Duodenal mucosa (tissue), 2 donors: ENCODE measurements at regions not wholly inside any gene's neighbourhood (a gene's known extent, or its start where the extent isn't known, plus 50 kb on each side); places are given as distances from the start of the nearest gene placed in this dataset.

Experiments
- H3K27ac ChIP-seq: one replicate; pipeline ENCODE4 v1.7.0; 2013; ENCODE audit warnings: low read depth, low read length
- H3K27me3 ChIP-seq, 2 donors: one replicate each; pipeline ENCODE4 v1.7.0; 2013; ENCODE audit warnings: low read length in 2 of 2, control low read depth in 1 of 2; ENCODE audit not compliant: insufficient read depth in 2 of 2, control insufficient read depth in 1 of 2
- H3K36me3 ChIP-seq, 2 donors: one replicate each; pipeline ENCODE4 v1.7.0; 2013; ENCODE audit warnings: low read length in 2 of 2, control low read depth in 1 of 2; ENCODE audit not compliant: insufficient read depth in 2 of 2, control insufficient read depth in 1 of 2
- H3K4me1 ChIP-seq, 2 donors: one replicate each; pipeline ENCODE4 v1.7.0; 2013; ENCODE audit warnings: low read length in 2 of 2, control low read depth in 1 of 2; ENCODE audit not compliant: insufficient read depth in 2 of 2, control insufficient read depth in 1 of 2
- H3K4me3 ChIP-seq, 2 donors: one replicate each; pipeline ENCODE4 v1.7.0; 2013; ENCODE audit warnings: low read length in 2 of 2, low read depth in 1 of 2
- H3K9ac ChIP-seq, 2 donors: one replicate each; pipeline ENCODE4 v1.7.0; 2013; ENCODE audit warnings: low read length in 2 of 2, low read depth in 1 of 2
- H3K9me3 ChIP-seq, 2 donors: one replicate each; pipeline ENCODE4 v1.7.0; 2013; ENCODE audit warnings: low read length in 2 of 2, control low read depth in 1 of 2; ENCODE audit not compliant: control insufficient read depth in 1 of 2

DNA sequence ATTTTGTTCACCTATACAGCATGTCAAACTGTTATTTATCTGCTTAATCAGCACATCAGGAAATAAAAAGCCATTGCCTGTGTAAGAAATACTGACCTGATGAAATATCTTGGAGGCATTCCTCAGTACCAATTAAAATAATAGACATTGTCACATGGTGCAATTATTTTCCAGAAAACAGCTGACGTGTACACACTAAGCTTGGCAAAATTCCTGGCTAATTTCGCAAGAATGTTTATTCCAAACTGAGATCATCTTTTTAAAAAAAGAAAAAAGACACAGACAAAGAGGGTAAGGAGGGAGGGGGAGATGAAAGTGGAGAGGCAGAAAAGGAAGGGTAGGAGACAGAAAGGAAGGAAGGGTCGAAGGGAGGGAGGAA, 61.9 kb upstream of the NFKB1 start:
- Histone ChIP-seq H3K36me3 (no peaks in the 10 kb centered on the region), H3K4me3 (no peak overlapping the region), H3K9ac (no peak overlapping the region), H3K27ac (no peak overlapping the region), H3K4me1 (peaks cover 0 to 18% of the 10 kb centered on the region in 2 donors), H3K27me3 (no peaks in the 10 kb centered on the region), H3K9me3 (no peaks in the 10 kb centered on the region)

DNA sequence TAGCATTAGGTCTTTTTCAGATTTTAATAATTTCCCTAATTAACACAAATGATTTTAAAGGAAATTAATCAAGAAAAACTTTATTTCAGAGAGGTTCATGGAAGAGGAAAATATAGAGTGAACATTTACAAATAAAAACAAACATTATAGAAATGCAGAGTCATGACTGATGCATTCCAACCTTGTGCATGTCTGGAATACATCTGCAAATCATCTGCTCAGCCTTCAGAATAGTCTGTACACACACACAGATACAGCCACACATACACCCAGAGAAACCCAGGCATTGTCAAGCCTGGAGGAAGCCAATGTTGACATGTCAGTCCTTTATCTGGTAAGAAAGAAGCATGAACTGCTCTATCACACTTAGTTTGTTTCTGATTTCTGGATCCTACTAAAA, 61.3 kb upstream of the NFKB1 start:
- Histone ChIP-seq H3K36me3 (no peaks in the 10 kb centered on the region), H3K9me3 (no peaks in the 10 kb centered on the region), H3K4me1 (peaks cover 0 to 18% of the 10 kb centered on the region in 2 donors), H3K27ac (no peak overlapping the region), H3K27me3 (no peaks in the 10 kb centered on the region), H3K9ac (no peak overlapping the region), H3K4me3 (no peak overlapping the region)

DNA sequence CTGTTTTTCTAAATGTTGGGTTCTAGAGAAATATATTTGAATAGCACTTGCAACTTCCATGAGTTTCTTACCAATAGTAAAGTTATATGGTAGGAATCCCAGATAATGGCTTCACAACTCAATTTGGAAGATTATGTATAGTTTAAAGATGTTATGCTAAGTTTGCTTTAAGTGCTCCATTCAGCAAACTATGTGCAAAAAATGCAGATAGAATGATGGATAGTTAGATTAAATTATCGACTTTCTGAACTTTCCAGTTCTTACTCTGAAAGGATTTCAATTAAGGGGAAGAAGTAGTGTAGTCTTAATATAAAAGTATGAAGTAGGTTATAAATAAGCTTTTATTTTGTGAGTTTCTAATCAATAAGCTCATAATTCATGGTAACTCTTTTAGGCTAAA, 60.7 kb upstream of the NFKB1 start:
- no peak overlapping the region for H3K4me3 ChIP-seq
- no peak overlapping the region for H3K9ac ChIP-seq
- H3K27me3 ChIP-seq: no peaks in the 10 kb centered on the region
- H3K36me3 ChIP-seq: no peaks in the 10 kb centered on the region
- peaks cover 0 to 18% of the 10 kb centered on the region in 2 donors for H3K4me1 ChIP-seq
- H3K9me3 ChIP-seq: no peaks in the 10 kb centered on the region
- H3K27ac ChIP-seq: no peak overlapping the region

DNA sequence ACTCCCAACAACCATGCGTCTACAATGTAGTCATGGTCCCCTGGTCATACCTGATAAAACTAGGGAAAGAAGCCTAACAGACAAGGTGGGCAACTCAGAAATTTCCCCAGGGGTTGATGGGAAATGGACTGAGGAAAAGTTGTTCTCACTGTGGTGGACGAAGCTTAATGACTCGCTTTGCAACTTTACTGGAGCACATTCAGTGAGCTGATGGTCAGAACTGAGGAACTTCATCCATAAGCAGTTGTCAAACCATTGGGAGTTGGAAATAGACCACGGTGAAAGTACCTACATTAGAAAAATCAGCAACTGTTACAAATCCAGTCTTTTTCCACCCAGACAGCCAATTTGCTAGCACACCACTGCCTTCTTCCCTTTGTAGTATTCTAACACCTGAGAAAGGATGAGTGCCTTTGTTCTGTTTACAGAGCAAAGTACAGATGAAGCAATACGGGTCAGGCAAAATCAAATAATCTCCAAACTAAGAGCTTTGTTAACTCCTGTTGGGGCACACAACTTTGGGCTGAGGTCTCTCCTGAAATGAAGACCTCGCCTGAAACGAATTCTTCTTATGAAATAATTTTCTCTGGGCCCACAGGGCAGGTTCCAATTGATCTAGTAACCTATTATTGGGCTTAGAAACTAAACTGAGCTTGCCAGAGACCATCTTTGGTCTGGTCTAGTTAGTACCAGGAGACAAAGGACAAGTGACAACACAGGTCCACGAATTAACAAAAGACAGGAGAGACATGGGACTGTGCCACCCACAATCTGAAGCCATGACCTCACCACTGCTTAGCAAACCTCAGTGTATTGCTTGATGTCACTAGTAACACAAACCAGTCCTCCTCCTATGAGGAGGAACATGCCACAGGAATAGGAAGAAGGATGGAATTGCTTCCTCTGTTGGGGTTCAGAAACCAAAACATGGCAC, 58.9 kb upstream of the NFKB1 start:
- no peaks in the 10 kb centered on the region for H3K9me3 ChIP-seq
- H3K27me3 ChIP-seq: no peaks in the 10 kb centered on the region
- H3K4me3 ChIP-seq: no peak overlapping the region
- no peak overlapping the region for H3K9ac ChIP-seq
- H3K27ac ChIP-seq: no peak overlapping the region
- H3K4me1 ChIP-seq: peaks cover 0 to 18% of the 10 kb centered on the region in 2 donors
- H3K36me3 ChIP-seq: no peaks in the 10 kb centered on the region

DNA sequence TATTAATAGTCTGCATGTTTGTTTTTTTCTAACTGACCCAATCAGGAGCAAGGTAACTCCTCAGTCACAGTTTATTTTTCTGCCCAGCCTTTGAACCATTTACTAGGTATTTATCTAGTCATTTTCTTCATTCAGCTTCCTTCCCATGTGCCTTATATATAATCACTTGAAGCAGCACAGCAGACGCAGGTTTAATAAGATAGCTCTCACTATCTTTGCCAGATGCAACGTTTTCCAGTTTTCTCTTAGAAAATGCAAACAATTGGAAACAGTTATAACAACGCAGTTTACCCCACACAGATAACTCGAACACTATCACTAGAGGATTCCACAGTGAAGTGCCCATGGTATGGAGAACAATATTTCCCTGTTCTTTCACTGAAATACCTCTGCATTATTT, 56.4 kb upstream of the NFKB1 start:
- Histone ChIP-seq H3K27ac (no peak overlapping the region), H3K9me3 (no peaks in the 10 kb centered on the region), H3K27me3 (no peaks in the 10 kb centered on the region), H3K9ac (no peak overlapping the region), H3K4me1 (peaks cover 0 to 11% of the 10 kb centered on the region in 2 donors), H3K36me3 (no peaks in the 10 kb centered on the region), H3K4me3 (no peak overlapping the region)

DNA sequence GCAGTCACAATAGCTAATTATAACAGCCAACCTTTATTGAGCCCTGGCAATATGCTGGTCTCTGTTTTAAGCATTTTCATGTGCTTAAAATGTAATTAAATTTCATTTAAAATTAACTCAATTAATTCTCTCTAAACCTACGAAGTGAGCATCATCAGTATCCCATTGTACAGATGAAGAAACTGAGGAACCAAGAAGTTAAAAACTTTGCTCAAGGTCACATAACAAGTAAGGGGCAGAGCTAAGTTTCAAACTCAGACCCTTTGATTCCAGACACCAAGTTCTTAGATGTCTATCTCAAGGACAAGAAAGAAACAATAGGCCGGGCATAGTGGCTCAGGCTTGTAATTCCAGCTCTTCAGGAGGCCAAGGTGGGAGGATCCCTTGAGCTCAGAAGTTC, 55.9 kb upstream of the NFKB1 start:
- no peaks in the 10 kb centered on the region for H3K9me3 ChIP-seq
- no peak overlapping the region for H3K9ac ChIP-seq
- no peak overlapping the region for H3K4me3 ChIP-seq
- peaks cover 0 to 11% of the 10 kb centered on the region in 2 donors for H3K4me1 ChIP-seq
- H3K36me3 ChIP-seq: no peaks in the 10 kb centered on the region
- no peak overlapping the region for H3K27ac ChIP-seq
- no peaks in the 10 kb centered on the region for H3K27me3 ChIP-seq

DNA sequence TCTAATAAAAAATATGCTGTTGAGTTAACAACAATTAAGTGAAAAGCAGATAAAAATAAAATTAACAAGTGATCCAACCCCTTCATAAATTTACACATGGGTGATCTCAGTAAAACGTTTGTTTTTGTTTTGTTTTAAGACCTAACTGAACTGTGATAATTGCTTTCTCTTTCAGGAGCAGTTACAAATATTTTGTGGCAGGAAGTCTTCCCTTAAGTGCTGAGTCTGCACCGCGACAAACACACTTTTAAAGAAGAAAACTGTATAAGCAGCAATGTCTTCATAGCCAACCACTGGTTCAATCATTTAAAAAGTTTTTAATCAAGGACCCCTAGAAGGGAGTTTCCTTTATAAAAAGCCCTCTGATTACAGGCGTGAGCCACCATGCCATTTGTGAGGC, 53.7 kb upstream of the NFKB1 start:
- Histone ChIP-seq H3K9ac (no peak overlapping the region), H3K4me1 (peaks cover 0 to 3% of the 10 kb centered on the region in 2 donors), H3K36me3 (no peaks in the 10 kb centered on the region), H3K27me3 (no peaks in the 10 kb centered on the region), H3K27ac (no peak overlapping the region), H3K9me3 (no peaks in the 10 kb centered on the region), H3K4me3 (no peak overlapping the region)

DNA sequence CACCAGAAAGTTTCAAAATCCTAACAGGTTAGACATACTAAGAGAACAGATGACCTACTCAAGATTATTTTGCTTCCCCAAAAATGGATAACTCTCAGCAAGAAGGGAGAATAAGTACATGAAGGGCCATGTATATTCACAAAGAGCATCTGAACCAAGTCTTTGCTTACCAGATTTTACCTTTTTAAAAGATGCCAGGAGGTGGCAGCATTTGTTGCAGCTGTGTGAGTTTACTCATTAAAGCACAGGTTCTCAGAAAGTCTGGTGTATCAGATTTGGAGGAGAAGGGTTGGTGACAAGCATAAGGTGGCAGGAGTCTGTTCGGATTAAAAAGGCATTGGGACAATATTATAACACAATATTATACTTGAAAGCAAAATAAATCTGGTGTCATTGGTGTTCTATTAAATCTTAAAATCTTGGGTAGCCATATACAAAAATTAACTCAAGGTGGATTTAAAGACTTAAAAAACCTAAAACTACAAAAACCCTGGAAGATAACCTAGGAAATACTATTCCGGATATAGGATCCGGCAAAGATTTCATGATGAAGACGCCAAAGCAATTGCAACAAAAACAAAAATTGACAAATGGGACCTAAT, 51.3 kb upstream of the NFKB1 start:
- Histone ChIP-seq H3K4me3 (no peak overlapping the region), H3K27ac (no peak overlapping the region), H3K9ac (no peak overlapping the region), H3K4me1 (peaks cover under 1 to 2% of the 10 kb centered on the region in 2 donors), H3K36me3 (no peaks in the 10 kb centered on the region), H3K27me3 (no peaks in the 10 kb centered on the region), H3K9me3 (no peaks in the 10 kb centered on the region)

DNA sequence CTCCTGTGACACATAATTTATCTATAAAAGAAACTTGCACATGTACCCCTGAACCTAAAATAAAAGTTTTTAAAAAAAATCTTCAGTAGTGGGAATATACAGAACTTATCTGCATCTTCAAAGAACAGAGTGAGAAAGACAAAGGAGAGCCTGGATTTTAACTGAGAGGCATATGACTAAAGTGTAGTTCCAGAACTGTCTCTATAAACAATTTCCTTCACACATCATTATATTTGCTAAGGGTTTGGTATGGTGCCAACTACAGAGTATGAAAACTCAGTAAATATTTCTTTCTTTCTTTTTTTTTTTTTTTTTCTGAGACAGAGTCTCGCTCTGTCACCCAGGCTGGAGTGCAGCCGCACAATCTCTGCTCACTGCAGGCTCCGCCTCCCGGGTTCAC, 49.9 kb upstream of the NFKB1 start:
- peaks cover 8 to 10% of the 10 kb centered on the region in 2 donors for H3K4me1 ChIP-seq
- H3K27ac ChIP-seq: no peak overlapping the region
- H3K9ac ChIP-seq: no peak overlapping the region
- no peaks in the 10 kb centered on the region for H3K27me3 ChIP-seq
- H3K4me3 ChIP-seq: no peak overlapping the region
- no peaks in the 10 kb centered on the region for H3K36me3 ChIP-seq
- no peaks in the 10 kb centered on the region for H3K9me3 ChIP-seq
